Lung (tissue), 11 donors: ENCODE measurements at regions not wholly inside any gene's neighbourhood (a gene's known extent, or its start where the extent isn't known, plus 50 kb on each side); places are given as distances from the start of the nearest gene placed in this dataset.
A peak's percentile ranks its signal among the peaks of the same experiment; 100 is the strongest.

ENCODE experiments used
- ATAC-seq: fragments of 200-7000 bp; cut with Tn5 transposase; one replicate; pipeline ENCODE4 v1.9.1; 2020; ENCODE audit warnings: moderate number of reproducible peaks; ENCODE audit not compliant: insufficient read depth, low FRiP score
- DNase-seq, 3 donors: peaks; one replicate each; pipeline ENCODE4 v3.0.0-alpha.2; 2013 to 2017
- H3K27ac ChIP-seq, 2 donors: one replicate each; pipeline ENCODE4 v1.5.1; 2013; ENCODE audit warnings: mild to moderate bottlenecking in 2 of 2, moderate library complexity in 2 of 2, control low read depth in 1 of 2, inconsistent platforms in 1 of 2, low read depth in 1 of 2, low read length in 1 of 2
- H3K27me3 ChIP-seq, 3 donors: one replicate each; pipeline ENCODE4 v1.5.1; 2013; ENCODE audit warnings: low read length in 2 of 3; ENCODE audit not compliant: control insufficient read depth in 3 of 3, insufficient read depth in 3 of 3
- H3K36me3 ChIP-seq, 4 donors: one replicate each; pipeline ENCODE4 v1.5.1; 2013; ENCODE audit warnings: low read length in 4 of 4, mild to moderate bottlenecking in 1 of 4, moderate library complexity in 1 of 4; ENCODE audit not compliant: control insufficient read depth in 4 of 4, insufficient read depth in 4 of 4
- H3K4me1 ChIP-seq, 5 donors: one replicate each; pipeline ENCODE4 v1.5.1; 2013; ENCODE audit warnings: low read length in 5 of 5, mild to moderate bottlenecking in 2 of 5, moderate library complexity in 1 of 5; ENCODE audit not compliant: control insufficient read depth in 5 of 5, insufficient read depth in 5 of 5
- H3K4me3 ChIP-seq: one replicate; pipeline ENCODE4 v1.5.1; 2013; ENCODE audit warnings: mild to moderate bottlenecking, control low read depth, moderate library complexity
- H3K9ac ChIP-seq, 2 donors: one replicate each; pipeline ENCODE4 v1.5.1; 2013; ENCODE audit warnings: low read length in 2 of 2, control low read depth in 1 of 2; ENCODE audit not compliant: insufficient read depth in 1 of 2
- H3K9me3 ChIP-seq, 4 donors: one replicate each; pipeline ENCODE4 v1.5.1; 2013; ENCODE audit warnings: low read length in 3 of 4, mild to moderate bottlenecking in 1 of 4, moderate library complexity in 1 of 4; ENCODE audit not compliant: control insufficient read depth in 4 of 4, insufficient read depth in 3 of 4
- WGBS, 2 donors: extraction: QIAGEN DNeasy Blood & Tissue Kit; methylation state at CpG; one replicate each; pipeline ENCODE4 v1.1.7; 2013; 5-methylcytosine and 5-hydroxymethylcytosine counted together
- TF ChIP-seq, protein P1 (sequence below): IDR thresholded peaks from 2 replicates; pipeline ENCODE4 v1.5.1; 2012; ENCODE audit warnings: mild to moderate bottlenecking; ENCODE audit errors: control extremely low read depth, extremely low read depth
- donor health status: control.
- donor health status: control.
- donor health status: Bipolar disorder and iron deficiency.
- donor health status: healthy.
- donor health status: DM: yes; HTN: yes; CAD: no.

DNA sequence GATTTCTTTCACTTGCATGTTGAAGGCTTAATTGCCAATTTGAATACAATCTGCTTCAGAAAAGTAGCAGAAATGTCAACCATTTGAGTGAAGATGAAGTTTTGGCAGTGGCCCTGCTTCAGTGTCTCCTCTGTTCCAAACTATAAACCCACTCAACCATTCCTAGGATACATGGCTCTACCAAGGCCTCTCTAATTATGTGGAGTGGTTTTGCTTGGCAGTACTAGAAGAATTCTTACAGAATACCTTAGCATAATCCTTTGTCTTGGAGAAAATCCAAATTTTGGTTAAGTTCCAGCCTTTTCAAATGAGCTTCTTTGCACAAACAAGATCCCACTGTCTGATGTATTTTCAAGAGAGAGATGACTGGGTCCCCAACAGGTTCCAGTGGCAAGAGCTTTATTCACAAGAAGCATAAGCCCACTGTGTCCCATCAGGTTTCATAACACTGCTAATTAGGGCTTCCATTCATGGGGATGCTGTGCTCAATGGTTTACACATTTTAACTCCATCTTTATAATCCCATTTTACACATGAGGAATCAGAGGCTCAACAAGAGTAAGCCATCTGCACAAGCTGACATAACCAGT is 234.5 kb downstream of the IPO8 start:
- no peaks in the 10 kb centered on the region for H3K27me3 ChIP-seq
- H3K36me3 ChIP-seq: no peaks in the 10 kb centered on the region
- ATAC-seq (no peak), DNase-seq (no peak)
- peaks cover 0 to 2% (median 0%) of the 10 kb centered on the region in 4 donors for H3K9me3 ChIP-seq
- H3K4me3 ChIP-seq: no peak overlapping the region
- H3K27ac ChIP-seq: no peak overlapping the region
- H3K4me1 ChIP-seq: peaks cover 0 to 3% (median 0%) of the 10 kb centered on the region in 5 donors
- TF ChIP-seq, protein P1, sequence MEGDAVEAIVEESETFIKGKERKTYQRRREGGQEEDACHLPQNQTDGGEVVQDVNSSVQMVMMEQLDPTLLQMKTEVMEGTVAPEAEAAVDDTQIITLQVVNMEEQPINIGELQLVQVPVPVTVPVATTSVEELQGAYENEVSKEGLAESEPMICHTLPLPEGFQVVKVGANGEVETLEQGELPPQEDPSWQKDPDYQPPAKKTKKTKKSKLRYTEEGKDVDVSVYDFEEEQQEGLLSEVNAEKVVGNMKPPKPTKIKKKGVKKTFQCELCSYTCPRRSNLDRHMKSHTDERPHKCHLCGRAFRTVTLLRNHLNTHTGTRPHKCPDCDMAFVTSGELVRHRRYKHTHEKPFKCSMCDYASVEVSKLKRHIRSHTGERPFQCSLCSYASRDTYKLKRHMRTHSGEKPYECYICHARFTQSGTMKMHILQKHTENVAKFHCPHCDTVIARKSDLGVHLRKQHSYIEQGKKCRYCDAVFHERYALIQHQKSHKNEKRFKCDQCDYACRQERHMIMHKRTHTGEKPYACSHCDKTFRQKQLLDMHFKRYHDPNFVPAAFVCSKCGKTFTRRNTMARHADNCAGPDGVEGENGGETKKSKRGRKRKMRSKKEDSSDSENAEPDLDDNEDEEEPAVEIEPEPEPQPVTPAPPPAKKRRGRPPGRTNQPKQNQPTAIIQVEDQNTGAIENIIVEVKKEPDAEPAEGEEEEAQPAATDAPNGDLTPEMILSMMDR: no peak
- H3K9ac ChIP-seq: no peak overlapping the region

DNA sequence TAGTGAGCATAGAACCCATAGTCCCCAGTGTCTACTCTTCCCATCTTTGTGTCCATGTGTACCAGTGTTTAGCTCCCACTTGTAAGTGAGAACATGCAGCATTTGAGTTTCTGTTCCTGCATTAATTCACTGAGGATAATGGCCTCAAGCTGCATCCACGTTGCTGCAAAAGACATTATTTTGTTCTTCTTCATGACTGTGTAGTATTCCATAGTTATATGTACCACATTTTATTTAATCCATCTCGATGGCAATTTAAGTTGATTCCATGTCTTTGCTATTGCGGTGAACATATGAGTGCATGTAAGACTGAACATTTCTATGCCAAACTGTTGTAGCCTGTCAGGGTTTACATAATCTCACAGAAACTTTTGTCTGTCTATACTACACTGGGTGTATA is 237.2 kb downstream of the IPO8 start:
- Histone ChIP-seq H3K4me1 (peaks cover 0 to 3% (median 0%) of the 10 kb centered on the region in 5 donors), H3K27me3 (no peaks in the 10 kb centered on the region), H3K27ac (no peak overlapping the region), H3K9ac (no peak overlapping the region), H3K9me3 (peaks cover 0 to 4% (median 0%) of the 10 kb centered on the region in 4 donors), H3K4me3 (no peak overlapping the region), H3K36me3 (no peaks in the 10 kb centered on the region)
- TF ChIP-seq, protein P1: no peak
- DNase-seq (no peak), ATAC-seq (no peak)
- 85 to 89% methylated on average over 3 of the region's 3 CpGs for WGBS, 2 donors

DNA sequence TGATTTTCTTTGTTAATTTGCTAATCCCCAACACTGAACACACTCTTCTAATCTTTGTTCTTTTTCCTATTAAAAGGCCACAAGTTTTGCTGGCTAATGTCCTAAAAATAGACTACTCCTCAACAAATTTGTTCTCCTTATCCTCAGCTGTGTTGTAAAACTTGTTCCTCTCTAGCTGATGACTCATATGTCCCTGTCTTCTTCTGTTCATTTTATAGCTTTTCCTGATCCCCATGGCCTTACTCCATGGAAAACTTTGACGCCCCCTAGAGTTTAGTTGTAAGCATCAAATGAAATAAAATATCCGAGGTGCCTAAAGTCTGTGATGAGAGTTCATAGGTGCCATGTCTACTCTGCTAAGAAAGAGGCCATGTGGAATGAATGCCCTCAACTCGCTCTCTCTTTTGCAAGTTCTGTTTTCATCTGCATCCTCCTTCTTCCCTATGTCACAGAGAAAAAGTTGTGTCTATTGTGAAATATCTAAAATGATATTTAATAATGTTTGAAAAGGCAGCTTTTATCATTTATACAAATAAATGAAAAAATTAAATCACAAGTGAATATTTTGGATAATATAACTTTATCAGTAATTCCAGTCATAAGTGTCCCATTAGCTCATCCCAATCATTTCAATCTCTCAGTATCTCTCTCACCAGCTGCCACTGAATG is 237.9 kb downstream of the IPO8 start:
- H3K9me3 ChIP-seq: peaks cover 0 to 4% (median 0%) of the 10 kb centered on the region in 4 donors
- 39 to 49% methylated on average over 3 of the region's 3 CpGs for WGBS, 2 donors
- no peak overlapping the region for H3K9ac ChIP-seq
- H3K27ac ChIP-seq: peak overlapping the region in 1 of 2 donors; percentile 58
- H3K4me3 ChIP-seq: no peak overlapping the region
- DNase-seq (peak in 2 of 3 donors; percentile 2 to 19), ATAC-seq (peak; percentile 64)
- no peaks in the 10 kb centered on the region for H3K27me3 ChIP-seq
- H3K36me3 ChIP-seq: no peaks in the 10 kb centered on the region
- H3K4me1 ChIP-seq: peaks cover 0 to 3% (median 0%) of the 10 kb centered on the region in 5 donors
- TF ChIP-seq, protein P1: no peak
